HEK293 (cell line): ENCODE measurements at regions not wholly inside any gene's neighbourhood (a gene's known extent, or its start where the extent isn't known, plus 50 kb on each side); places are given as distances from the start of the nearest gene placed in this dataset.

Experiments used
- CTCF ChIA-PET: fragments of 350-600 bp; formaldehyde crosslinking; extraction: SDS; loops from one replicate; lab custom pipeline; 2021; ENCODE audit warnings: antibody characterized with exemption; lab: Yijun Ruan, JAX
- POLR2A ChIA-PET: fragments of 300-600 bp; formaldehyde crosslinking; extraction: SDS; loops from one replicate; lab custom pipeline; 2020; ENCODE audit warnings: antibody characterized with exemption, inconsistent platforms; lab: Yijun Ruan, JAX
- H3K27ac ChIP-seq: fragments of 200-500 bp; sonication (Bioruptor generic); 2 replicates; pipeline ENCODE4 v1.5.1; 2014; ENCODE audit warnings: low read depth, low read length, control low read depth, inconsistent platforms; ENCODE audit errors: extremely low read depth
- H3K36me3 ChIP-seq, 2 experiments: fragments of 200-500 bp in 1 of 2; sonication (Bioruptor generic) in 1 of 2; 1 replicate in 1 of 2; 2 replicates in 1 of 2; pipeline ENCODE4 v1.5.1; 2014 to 2017; ENCODE audit warnings: inconsistent platforms in 2 of 2, low read length in 2 of 2; ENCODE audit not compliant: control insufficient read depth in 2 of 2, insufficient read depth in 1 of 2
- H3K4me1 ChIP-seq: fragments of 200-500 bp; sonication (Bioruptor generic); 2 replicates; pipeline ENCODE4 v1.5.1; 2014; ENCODE audit warnings: mild to moderate bottlenecking, low read length, inconsistent platforms; ENCODE audit not compliant: control insufficient read depth, insufficient read depth
- H3K4me3 ChIP-seq: 2 replicates; pipeline ENCODE4 v1.5.1; 2011; ENCODE audit warnings: low read depth, mild to moderate bottlenecking, control low read depth, low read length, moderate library complexity
- H3K9me3 ChIP-seq: fragments of 200-500 bp; sonication (Bioruptor generic); 2 replicates; pipeline ENCODE4 v1.5.1; 2014; ENCODE audit warnings: low read depth, low read length, inconsistent platforms; ENCODE audit not compliant: control insufficient read depth, insufficient read depth
- IKZF3 ChIP-seq: fragments of 450-650 bp; IDR thresholded peaks from 2 replicates; pipeline ENCODE4 v1.5.0; 2018; ENCODE audit warnings: missing biosample characterization, mild to moderate bottlenecking, missing genetic modification characterization, moderate library complexity
- INSM2 ChIP-seq: fragments of 450-650 bp; formaldehyde crosslinking; IDR thresholded peaks from 2 replicates; pipeline ENCODE4 v1.5.1; 2016; ENCODE audit warnings: missing biosample characterization, missing genetic modification characterization
- PBX3 ChIP-seq: sonication (generic); formaldehyde crosslinking; IDR thresholded peaks from 2 replicates; pipeline ENCODE4 v1.8.1; 2022; ENCODE audit warnings: mild to moderate bottlenecking, moderate library complexity, missing genetic modification reagents
- SP7 ChIP-seq: fragments of 450-650 bp; formaldehyde crosslinking; IDR thresholded peaks from 2 replicates; pipeline ENCODE4 v1.5.1; 2016; ENCODE audit warnings: missing biosample characterization, missing genetic modification characterization
- ZBTB1 ChIP-seq: fragments of 450-650 bp; formaldehyde crosslinking; IDR thresholded peaks from 2 replicates; pipeline ENCODE4 v1.5.1; 2016; ENCODE audit warnings: missing biosample characterization, missing genetic modification characterization
- ZBTB7A ChIP-seq: fragments of 450-650 bp; formaldehyde crosslinking; IDR thresholded peaks from 2 replicates; pipeline ENCODE4 v1.5.1; 2016; ENCODE audit warnings: low read depth, missing biosample characterization, missing genetic modification characterization
- ZBTB8A ChIP-seq: fragments of 450-650 bp; formaldehyde crosslinking; IDR thresholded peaks from 2 replicates; pipeline ENCODE4 v1.5.1; 2016; ENCODE audit warnings: missing biosample characterization, missing genetic modification characterization
- ZFP3 ChIP-seq: fragments of 450-650 bp; formaldehyde crosslinking; IDR thresholded peaks from 2 replicates; pipeline ENCODE4 v1.5.1; 2016; ENCODE audit warnings: low read depth, missing biosample characterization, missing genetic modification characterization
- ZFP69B ChIP-seq: fragments of 450-650 bp; formaldehyde crosslinking; IDR thresholded peaks from 2 replicates; pipeline ENCODE4 v1.5.1; 2016; ENCODE audit warnings: missing biosample characterization, missing genetic modification characterization
- ZNF146 ChIP-seq: fragments of 450-650 bp; formaldehyde crosslinking; IDR thresholded peaks from 2 replicates; pipeline ENCODE4 v1.5.1; 2016; ENCODE audit warnings: missing biosample characterization, missing genetic modification characterization
- ZNF155 ChIP-seq: fragments of 450-650 bp; formaldehyde crosslinking; IDR thresholded peaks from 2 replicates; pipeline ENCODE4 v1.5.1; 2016; ENCODE audit warnings: missing biosample characterization, missing genetic modification characterization
- ZNF19 ChIP-seq: fragments of 450-650 bp; formaldehyde crosslinking; IDR thresholded peaks from 2 replicates; pipeline ENCODE4; 2016; ENCODE audit warnings: missing biosample characterization, missing genetic modification characterization, low read depth
- ZNF211 ChIP-seq: fragments of 450-650 bp; formaldehyde crosslinking; IDR thresholded peaks from 2 replicates; pipeline ENCODE4 v1.5.1; 2016; ENCODE audit warnings: low read depth, missing biosample characterization, missing genetic modification characterization
- ZNF223 ChIP-seq: fragments of 450-650 bp; formaldehyde crosslinking; IDR thresholded peaks from 2 replicates; pipeline ENCODE4 v1.5.1; 2016; ENCODE audit warnings: missing biosample characterization, missing genetic modification characterization
- ZNF23 ChIP-seq: fragments of 450-650 bp; formaldehyde crosslinking; IDR thresholded peaks from 2 replicates; pipeline ENCODE4 v1.5.1; 2016; ENCODE audit warnings: missing biosample characterization, missing genetic modification characterization, borderline replicate concordance
- ZNF274 ChIP-seq, 2 experiments: fragments of 200-500 bp in 1 of 2; fragments of 450-650 bp in 1 of 2; sonication (Bioruptor generic) in 1 of 2; formaldehyde crosslinking in 1 of 2; IDR thresholded peaks; 2 replicates each; pipeline versions ENCODE4 v1.5.1 to v1.6.1; 2014 to 2016; ENCODE audit warnings: borderline replicate concordance in 1 of 2, inconsistent platforms in 1 of 2, low read length in 1 of 2, missing biosample characterization in 1 of 2, missing genetic modification characterization in 1 of 2
- ZNF292 ChIP-seq: fragments of 450-650 bp; formaldehyde crosslinking; IDR thresholded peaks from 2 replicates; pipeline ENCODE4 v1.5.1; 2016; ENCODE audit warnings: low read depth, missing biosample characterization, missing genetic modification characterization, borderline replicate concordance
- ZNF354C ChIP-seq: fragments of 450-650 bp; formaldehyde crosslinking; IDR thresholded peaks from 2 replicates; pipeline ENCODE4 v1.5.1; 2016; ENCODE audit warnings: missing biosample characterization, missing genetic modification characterization, low read depth, borderline replicate concordance
- ZNF366 ChIP-seq: fragments of 450-650 bp; formaldehyde crosslinking; conservative IDR thresholded peaks from 2 replicates; pipeline ENCODE4 v1.5.1; 2016; ENCODE audit warnings: missing biosample characterization, missing genetic modification characterization
- ZNF37A ChIP-seq: fragments of 450-650 bp; IDR thresholded peaks from 2 replicates; pipeline ENCODE4 v1.5.1; 2018; ENCODE audit warnings: missing biosample characterization, missing genetic modification characterization
- ZNF394 ChIP-seq: fragments of 450-650 bp; formaldehyde crosslinking; IDR thresholded peaks from 2 replicates; pipeline ENCODE4 v1.5.1; 2016; ENCODE audit warnings: missing biosample characterization, missing genetic modification characterization, mild to moderate bottlenecking, moderate library complexity, borderline replicate concordance
- ZNF488 ChIP-seq: fragments of 450-650 bp; formaldehyde crosslinking; IDR thresholded peaks from 2 replicates; pipeline ENCODE4 v1.5.1; 2016; ENCODE audit warnings: missing biosample characterization, missing genetic modification characterization
- ZNF549 ChIP-seq: fragments of 450-650 bp; IDR thresholded peaks from 2 replicates; pipeline ENCODE4 v1.5.1; 2018; ENCODE audit warnings: missing biosample characterization, missing genetic modification characterization, mild to moderate bottlenecking, inconsistent platforms, moderate library complexity
- ZNF704 ChIP-seq: fragments of 450-650 bp; formaldehyde crosslinking; IDR thresholded peaks from 2 replicates; pipeline ENCODE4 v1.5.1; 2016; ENCODE audit warnings: missing biosample characterization, missing genetic modification characterization
- ZNF747 ChIP-seq: fragments of 450-650 bp; formaldehyde crosslinking; IDR thresholded peaks from 2 replicates; pipeline ENCODE4 v1.5.1; 2016; ENCODE audit warnings: missing biosample characterization, missing genetic modification characterization
- ZNF777 ChIP-seq: fragments of 450-650 bp; formaldehyde crosslinking; IDR thresholded peaks from 2 replicates; pipeline ENCODE4 v1.5.1; 2017; ENCODE audit warnings: missing biosample characterization, missing genetic modification characterization, borderline replicate concordance
- ZNF792 ChIP-seq: fragments of 450-650 bp; formaldehyde crosslinking; IDR thresholded peaks from 2 replicates; pipeline ENCODE4 v1.5.1; 2016; ENCODE audit warnings: missing biosample characterization, missing genetic modification characterization
- ZNF843 ChIP-seq: fragments of 450-650 bp; formaldehyde crosslinking; IDR thresholded peaks from 2 replicates; pipeline ENCODE4 v1.5.1; 2016; ENCODE audit warnings: missing biosample characterization, missing genetic modification characterization

- POLR2A ChIA-PET, result no interaction called here
- no peak overlapping the region for H3K27ac ChIP-seq
- TF ChIP-seq ZBTB8A (tag by site-specific recombination) (no peak), ZNF777 (tag by site-specific recombination) (no peak), ZNF146 (tag by site-specific recombination) (no peak)
- TF ChIP-seq, all 188 proteins: peak for 0
- no peak overlapping the region for H3K4me3 ChIP-seq
- H3K9me3 ChIP-seq, result no peaks in the 10 kb centered on the region
- H3K36me3 ChIP-seq, result no peaks in the 10 kb centered on the region
- H3K4me1 ChIP-seq, result no peaks in the 10 kb centered on the region
- CTCF ChIA-PET, result no interaction called here
Measured at GRCh38 chr12:127052511-127053232, 1214.3 kb upstream of the TMEM132C start.

GRCh38 chr12:127054531-127054930 lies 1212.4 kb upstream of the TMEM132C start:
- CTCF ChIA-PET, result no interaction called here
- H3K9me3 ChIP-seq, result no peaks in the 10 kb centered on the region
- no peak for TF ChIP-seq ZNF223 (tag by site-specific recombination)
- TF ChIP-seq ZNF792 (tag by site-specific recombination), result no peak
- TF ChIP-seq ZNF292, result no peak
- TF ChIP-seq ZNF354C (tag by site-specific recombination), result no peak
- TF ChIP-seq ZNF37A (tag by site-specific recombination), result no peak
- no peak for TF ChIP-seq ZNF704 (tag by site-specific recombination)
- TF ChIP-seq ZNF23 (tag by site-specific recombination), result no peak
- no peak for TF ChIP-seq PBX3 (CRISPR knock-in tag)
- TF ChIP-seq ZNF394, result no peak
- TF ChIP-seq ZNF211 (tag by site-specific recombination), result no peak
- TF ChIP-seq ZBTB7A (tag by site-specific recombination), result no peak
- no peak for TF ChIP-seq ZFP3 (tag by site-specific recombination)
- TF ChIP-seq ZNF366 (tag by site-specific recombination), result no peak
- no peak for TF ChIP-seq ZNF19 (tag by site-specific recombination)
- TF ChIP-seq ZNF488, result no peak
- TF ChIP-seq ZNF549 (tag by site-specific recombination), result no peak
- TF ChIP-seq, all 188 proteins: peak for 0
- H3K4me1 ChIP-seq, result no peaks in the 10 kb centered on the region
- no peak overlapping the region for H3K4me3 ChIP-seq
- no peaks in the 10 kb centered on the region for H3K36me3 ChIP-seq
- POLR2A ChIA-PET, result no interaction called here
- H3K27ac ChIP-seq, result no peak overlapping the region

GRCh38 chr12:127060310-127060847 lies 1206.6 kb upstream of the TMEM132C start:
- no peak overlapping the region for H3K27ac ChIP-seq
- CTCF ChIA-PET, result interaction anchor here (0.6 kb wide), 1 partner anchor 723 kb away, joined by 4 read pairs; no protein-coding TSS in a partner anchor
- no peak for TF ChIP-seq ZNF843
- TF ChIP-seq IKZF3, result no peak
- TF ChIP-seq ZFP69B (tag by site-specific recombination), result no peak
- TF ChIP-seq INSM2 (tag by site-specific recombination), result no peak
- TF ChIP-seq ZBTB1, result no peak
- no peak for TF ChIP-seq ZNF155 (tag by site-specific recombination)
- no peak for TF ChIP-seq ZNF747 (tag by site-specific recombination)
- no peak for TF ChIP-seq ZNF274 (IDR thresholded peaks at IDR 0.05; ENCODE audit: low read length)
- TF ChIP-seq ZNF274 (tag by site-specific recombination; IDR thresholded peaks at IDR 0.05; ENCODE audit: borderline replicate concordance), result no peak
- TF ChIP-seq SP7 (tag by site-specific recombination), result no peak

More at GRCh38 chr12:127060310-127060847, 1206.6 kb upstream of the TMEM132C start:
- no peak overlapping the region for H3K4me3 ChIP-seq
- H3K4me1 ChIP-seq, result no peaks in the 10 kb centered on the region
- no peaks in the 10 kb centered on the region for H3K9me3 ChIP-seq
- H3K36me3 ChIP-seq, result no peaks in the 10 kb centered on the region
- POLR2A ChIA-PET, result no interaction called here
